Retinal pigment epithelial cell (primary cell): ENCODE measurements at regions not wholly inside any gene's neighbourhood (a gene's known extent, or its start where the extent isn't known, plus 50 kb on each side); places are given as distances from the start of the nearest gene placed in this dataset.

Source experiments
- DNase-seq: peaks from one replicate; pipeline ENCODE4 v3.0.0-alpha.2; 2010; ENCODE audit warnings: low read depth
- H3K4me3 ChIP-seq: 2 replicates; pipeline ENCODE4 v1.5.1; 2011; ENCODE audit warnings: mild to moderate bottlenecking, low read length, control low read depth, moderate library complexity
- CTCF ChIP-seq: conservative IDR thresholded peaks from 2 replicates; pipeline ENCODE4 v1.5.1; 2011; ENCODE audit warnings: low read depth, low read length, control low read depth, inconsistent platforms

GRCh38 chr10:78279756-78280155 lies 246.1 kb downstream of the RPS24 start:
- TF ChIP-seq CTCF = no peak
- no peak for DNase-seq
- H3K4me3 ChIP-seq = no peak overlapping the region

GRCh38 chr10:78280604-78281003 lies 246.9 kb downstream of the RPS24 start:
- H3K4me3 ChIP-seq = no peak overlapping the region
- TF ChIP-seq CTCF = no peak
- DNase-seq = no peak

GRCh38 chr10:78281627-78282026 lies 248.0 kb downstream of the RPS24 start:
- DNase-seq = no peak
- TF ChIP-seq CTCF = no peak
- H3K4me3 ChIP-seq = no peak overlapping the region

GRCh38 chr10:78283069-78283682 lies 249.5 kb downstream of the RPS24 start:
- no peak for TF ChIP-seq CTCF
- no peak for DNase-seq
- H3K4me3 ChIP-seq = no peak overlapping the region

- TF ChIP-seq CTCF = no peak
- no peak for DNase-seq
- H3K4me3 ChIP-seq = no peak overlapping the region
These were observed 250.7 kb downstream of the RPS24 start for GRCh38 chr10:78284381-78284780.

- DNase-seq = no peak
- H3K4me3 ChIP-seq = no peak overlapping the region
- TF ChIP-seq CTCF = no peak
These were observed 251.6 kb downstream of the RPS24 start for GRCh38 chr10:78285226-78285625.

GRCh38 chr10:78286186-78286585 lies 252.5 kb downstream of the RPS24 start:
- H3K4me3 ChIP-seq = no peak overlapping the region
- TF ChIP-seq CTCF = no peak
- DNase-seq = no peak
